ENCODE measurements at regions not wholly inside any gene's neighbourhood (a gene's known extent, or its start where the extent isn't known, plus 50 kb on each side); places are given as distances from the start of the nearest gene placed in this dataset.

DNA sequence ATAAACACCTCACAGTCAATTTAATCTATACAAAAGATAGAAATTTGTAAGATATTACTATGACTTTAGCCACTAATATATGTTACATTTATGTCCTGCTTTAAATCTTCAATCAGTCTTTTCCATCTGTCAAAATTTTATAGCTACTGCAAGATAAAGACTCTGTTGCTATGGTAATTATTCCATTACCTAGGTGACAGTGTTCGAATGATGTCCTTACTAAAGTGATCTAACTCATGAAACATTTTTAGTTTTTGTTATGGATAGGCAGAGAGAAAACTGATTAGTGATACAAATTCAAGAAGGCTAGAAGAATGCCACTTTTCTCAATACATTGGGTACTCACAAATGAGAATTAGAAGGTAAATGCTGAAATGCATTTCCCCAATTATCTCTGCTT is 359.9 kb upstream of the FSHR start:
- DNase-seq (ENCODE audit: low spot score), result no peak

DNA sequence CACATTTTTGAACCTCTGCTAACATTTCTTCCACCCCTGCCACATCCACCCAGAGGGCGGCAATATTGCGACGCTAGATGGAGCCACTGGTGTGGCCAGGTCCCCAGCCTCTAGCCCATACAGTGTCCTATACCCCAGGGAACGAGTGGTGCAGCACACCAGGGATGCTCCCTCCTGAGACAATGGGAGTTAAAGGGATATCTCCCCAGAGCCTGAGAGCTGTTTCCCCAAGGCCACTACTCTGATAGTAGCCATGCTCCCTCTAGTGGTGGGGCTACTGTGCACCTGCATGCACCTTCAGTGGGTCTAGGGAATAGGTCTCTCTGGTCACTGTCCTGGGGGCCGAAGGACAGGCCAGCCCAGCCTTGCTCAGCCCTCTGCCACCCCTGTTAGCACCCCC is 336.4 kb upstream of the FSHR start:
- no peak for DNase-seq (ENCODE audit: low spot score)

DNA sequence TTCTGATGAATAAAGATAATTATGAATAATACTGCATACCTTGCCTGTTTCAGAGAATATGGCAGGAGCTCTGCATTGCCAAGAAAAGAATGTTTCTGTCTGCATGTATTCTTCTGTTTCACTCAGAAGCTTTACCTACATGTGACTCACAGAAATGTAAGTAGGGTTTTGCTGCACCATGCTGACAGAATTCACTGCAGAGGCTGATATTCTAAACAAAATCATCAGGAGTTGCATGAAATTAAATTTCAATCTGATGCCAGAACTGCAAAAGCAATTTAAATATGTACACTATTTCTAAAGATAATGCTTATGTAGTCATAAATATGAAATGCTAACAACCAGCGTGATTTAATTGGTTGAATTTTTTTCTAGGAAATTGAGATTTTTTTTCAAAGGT is 332.8 kb upstream of the FSHR start:
- no peak for DNase-seq (ENCODE audit: low spot score)

DNA sequence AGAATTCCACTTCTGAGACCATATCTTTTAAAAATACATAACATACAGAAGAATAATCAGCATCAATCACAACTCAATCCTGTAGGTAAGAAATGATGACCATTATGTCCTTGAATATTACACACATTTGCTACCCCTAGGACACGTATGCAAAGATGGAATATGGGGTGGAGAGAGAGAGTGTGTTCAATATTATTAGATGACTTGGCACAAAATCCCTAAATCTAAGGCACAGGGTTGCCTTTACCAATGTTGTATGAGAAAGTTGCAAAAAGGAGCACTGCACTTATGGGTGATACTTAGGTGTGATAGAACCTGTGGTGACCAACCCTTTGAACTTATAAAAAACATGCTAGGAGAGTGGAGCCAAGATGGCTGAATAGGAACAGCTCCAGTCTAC is 326.2 kb upstream of the FSHR start:
- no peak for DNase-seq (ENCODE audit: low spot score)

DNA sequence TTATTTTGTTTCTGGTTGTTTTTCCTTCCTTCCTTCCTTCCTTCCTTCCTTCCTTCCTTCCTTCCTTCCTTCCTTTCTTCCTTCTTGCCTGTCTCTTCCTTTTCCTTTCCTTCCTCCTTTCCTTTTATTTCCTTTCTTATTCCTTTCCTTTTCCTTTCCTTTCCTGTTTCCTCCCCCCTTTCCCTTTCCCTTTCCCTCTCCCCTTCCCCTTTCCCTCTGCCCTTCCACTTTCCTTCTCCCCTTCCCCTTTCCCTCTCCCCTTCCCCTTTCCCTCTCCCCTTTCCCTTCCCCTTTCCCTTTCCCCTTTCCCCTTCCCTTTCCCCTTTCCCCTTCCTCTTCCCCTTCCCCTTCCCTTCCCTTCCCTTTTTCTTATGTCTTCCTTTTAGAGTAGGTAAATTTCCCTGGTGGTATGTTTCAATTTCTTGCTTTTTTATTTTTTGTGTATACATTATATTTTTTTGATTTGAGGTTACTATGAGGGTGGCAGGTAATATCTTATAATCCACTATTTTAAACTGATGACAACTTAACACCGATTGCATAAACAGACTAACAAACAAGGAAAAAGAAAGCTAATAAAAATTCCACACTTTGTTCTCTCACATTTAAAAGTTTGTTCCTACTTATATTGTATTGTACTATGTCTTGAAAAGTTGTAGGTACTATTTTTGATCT is 311.0 kb upstream of the FSHR start:
- no peak for DNase-seq (ENCODE audit: low spot score)

DNA sequence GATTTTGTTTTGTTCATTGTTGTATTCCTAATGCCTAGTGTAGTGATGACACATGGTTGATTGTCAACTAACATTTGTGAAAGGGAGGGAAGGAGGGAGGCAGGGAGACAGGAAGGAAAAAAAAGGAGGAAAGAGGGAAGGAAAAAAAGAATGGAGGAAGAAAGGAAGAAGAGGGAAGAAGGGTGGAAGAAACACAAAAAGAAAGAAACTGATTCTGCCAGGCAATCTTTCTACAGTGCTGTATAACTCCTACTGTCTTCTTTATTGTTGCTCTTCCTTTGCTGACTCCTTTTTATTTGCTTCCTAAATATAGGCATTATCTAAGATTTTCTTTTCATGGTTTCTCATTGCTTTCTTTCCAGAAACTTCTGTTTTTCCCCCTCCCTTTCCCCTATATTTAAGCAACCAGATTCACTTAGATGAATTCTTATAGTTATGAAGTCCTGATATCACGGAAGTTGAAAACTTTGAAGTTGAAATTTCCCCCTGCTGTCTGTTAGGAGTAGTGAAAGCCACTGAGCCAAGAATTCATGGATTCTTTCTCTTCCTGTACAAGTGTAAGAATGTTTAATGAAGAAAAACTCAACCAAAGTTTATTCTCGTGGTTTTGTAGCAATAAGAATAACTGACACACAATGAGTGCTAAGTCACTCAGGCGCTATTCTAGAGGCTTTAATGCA is 305.1 kb upstream of the FSHR start:
- no peak for DNase-seq (ENCODE audit: low spot score)

DNA sequence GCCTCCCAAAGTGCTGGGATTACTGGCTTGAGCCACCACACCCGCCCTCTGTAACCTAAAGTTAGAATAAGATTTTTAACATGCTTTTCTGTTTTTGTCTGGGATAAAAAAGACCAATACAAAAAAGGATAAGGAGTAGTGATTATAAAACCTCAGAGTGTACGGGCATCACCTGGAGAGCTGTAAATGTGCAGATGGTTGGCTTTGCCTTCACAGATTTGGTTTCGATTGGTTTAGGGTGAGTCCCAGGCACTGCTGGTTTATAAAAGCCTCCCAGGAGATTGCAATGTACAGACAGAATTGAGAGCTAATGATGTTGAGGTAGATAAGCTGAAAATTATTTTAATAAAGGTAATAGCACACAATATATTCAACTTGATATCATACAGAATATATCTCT is 289.7 kb upstream of the FSHR start:
- DNase-seq (ENCODE audit: low spot score), result no peak

DNA sequence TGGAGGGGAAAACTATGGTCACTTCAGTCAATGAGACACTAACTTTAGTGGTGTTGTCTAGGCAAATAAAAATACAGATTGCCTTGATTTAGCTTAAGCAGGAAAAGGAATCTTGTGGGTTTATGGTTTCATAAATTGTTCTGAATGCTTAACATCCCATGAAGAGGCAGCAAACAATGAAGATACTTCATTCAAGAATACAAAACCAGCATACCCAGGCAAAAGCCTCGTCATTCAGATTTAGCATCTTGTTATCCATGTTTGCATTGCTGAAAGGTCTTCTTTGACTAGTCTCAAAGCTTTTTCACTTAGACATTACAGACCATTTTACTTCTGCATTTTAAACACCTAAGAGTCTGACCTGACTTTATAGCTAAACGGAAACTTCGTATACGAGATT is 272.7 kb upstream of the FSHR start:
- no peak for DNase-seq (ENCODE audit: low spot score)

DNA sequence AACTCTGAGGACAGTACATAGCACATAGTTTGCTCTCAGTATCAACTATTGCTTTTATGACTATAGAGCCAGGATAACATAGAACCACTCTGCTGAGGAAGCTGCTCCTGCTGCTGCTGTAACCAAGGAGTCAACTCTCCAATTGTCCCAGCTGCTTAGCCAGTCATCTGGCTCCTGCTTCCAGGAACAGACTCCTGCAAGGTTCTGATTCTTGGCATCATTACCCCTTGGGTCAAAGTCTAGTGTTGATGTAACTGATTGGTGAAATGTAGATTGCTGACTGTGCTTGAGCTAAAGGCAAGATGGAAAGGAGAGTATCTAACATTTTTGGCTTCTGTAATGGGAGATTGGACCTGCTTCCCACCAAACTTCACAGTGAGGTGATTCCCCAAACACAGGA is 261.9 kb upstream of the FSHR start:
- no peak for DNase-seq (ENCODE audit: low spot score)

DNA sequence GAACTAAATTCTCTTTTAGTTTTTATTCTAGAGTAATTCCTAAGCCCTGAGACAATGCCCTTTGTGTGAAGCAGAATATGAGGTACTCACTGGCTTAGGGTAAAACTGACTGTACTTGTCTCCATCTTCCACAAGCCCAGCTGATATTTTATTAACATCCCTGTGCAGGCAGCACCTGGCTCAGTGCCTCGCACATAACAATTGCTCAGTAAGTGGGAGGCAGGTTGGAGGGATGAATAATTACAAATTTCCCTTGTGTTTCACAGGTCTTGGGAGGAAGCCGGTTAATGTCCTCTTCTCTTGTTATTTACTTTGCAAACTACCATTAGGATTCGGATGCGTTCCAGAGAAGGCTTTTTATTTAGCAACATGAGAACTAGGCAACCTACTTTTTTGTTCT is 249.8 kb upstream of the FSHR start:
- DNase-seq (ENCODE audit: low spot score), result no peak

DNA sequence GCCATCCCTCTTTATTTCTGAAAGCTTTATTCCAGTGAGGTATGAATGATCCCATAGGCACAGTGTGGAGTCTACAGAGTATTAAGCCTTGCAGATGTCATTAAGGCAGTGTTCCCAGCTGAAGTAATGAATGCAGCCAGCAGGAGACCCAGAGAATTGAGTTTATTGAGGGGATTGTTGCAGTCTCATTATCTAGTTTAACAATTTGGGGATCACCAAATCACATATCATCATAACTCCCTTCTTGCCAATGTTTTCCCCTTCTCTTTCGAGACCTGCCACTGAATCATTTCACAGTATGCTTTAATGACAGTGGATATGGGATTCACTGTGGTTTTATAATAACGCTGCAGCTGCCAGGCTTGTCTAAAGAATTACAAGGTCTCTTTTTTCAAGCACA is 249.3 kb upstream of the FSHR start:
- DNase-seq (ENCODE audit: low spot score), result no peak

DNA sequence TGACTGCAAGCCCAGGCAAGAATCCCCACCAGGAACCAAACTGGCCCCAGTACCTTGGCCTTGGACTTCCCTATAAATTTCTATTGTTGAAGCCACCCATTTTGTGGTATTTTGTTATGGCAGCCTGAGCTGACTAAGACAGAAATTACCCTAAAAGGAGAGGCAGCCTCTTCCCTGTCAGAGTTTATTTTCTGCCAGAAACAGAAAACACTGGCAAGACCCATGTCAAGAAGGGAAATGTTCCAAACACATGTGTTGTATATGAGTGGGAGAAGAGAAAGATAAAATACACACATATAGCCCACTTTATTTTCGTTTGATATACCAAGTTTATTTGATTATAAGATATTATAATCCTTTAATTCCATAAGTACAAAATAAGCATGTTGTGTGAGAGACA is 225.1 kb upstream of the FSHR start:
- no peak for DNase-seq (ENCODE audit: low spot score)

DNA sequence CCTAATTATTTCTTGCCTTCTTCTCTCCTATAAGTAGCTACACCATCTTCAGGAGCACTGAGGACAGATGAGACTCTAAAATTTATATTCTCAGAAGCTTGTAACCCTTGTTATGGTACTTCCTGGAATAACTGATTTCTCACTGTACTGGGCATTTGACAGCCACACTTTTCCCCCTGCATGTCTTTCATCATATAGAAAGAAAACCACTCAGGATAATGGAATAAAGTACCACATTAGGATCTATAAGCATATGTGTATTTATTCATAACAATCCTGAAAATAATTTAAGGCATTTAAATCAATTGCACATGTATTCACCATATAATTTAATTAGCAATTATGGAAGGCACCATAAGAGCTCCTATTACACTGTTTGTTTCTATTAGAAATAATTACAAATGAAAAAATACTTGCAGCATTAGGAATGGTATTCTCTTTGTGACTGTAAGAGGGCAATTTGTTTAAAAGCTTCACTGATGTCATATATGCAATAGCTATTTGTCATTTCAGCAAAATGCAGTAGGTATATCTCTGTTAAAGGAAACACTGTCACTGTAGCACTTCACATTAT is 216.9 kb upstream of the FSHR start:
- DNase-seq (ENCODE audit: low spot score), result no peak

DNA sequence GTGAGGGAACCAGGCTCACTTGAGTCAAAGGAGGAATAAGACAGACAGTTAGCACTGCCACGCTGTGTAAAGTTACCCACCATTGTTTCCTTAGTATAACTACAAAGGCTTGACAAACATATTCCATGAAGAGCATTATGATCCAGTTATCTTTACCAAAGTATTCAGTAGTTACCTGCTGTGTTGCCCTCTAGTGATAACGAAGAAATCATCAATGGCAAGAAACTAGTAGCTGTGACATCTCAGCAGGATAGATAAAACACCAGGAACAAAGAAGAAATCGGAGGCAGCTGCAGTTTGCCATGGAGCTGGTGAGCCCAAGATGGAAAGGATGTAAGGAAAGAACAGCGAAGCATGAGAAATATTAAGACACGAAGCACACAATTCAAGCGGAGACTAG is 215.3 kb upstream of the FSHR start:
- no peak for DNase-seq (ENCODE audit: low spot score)

DNA sequence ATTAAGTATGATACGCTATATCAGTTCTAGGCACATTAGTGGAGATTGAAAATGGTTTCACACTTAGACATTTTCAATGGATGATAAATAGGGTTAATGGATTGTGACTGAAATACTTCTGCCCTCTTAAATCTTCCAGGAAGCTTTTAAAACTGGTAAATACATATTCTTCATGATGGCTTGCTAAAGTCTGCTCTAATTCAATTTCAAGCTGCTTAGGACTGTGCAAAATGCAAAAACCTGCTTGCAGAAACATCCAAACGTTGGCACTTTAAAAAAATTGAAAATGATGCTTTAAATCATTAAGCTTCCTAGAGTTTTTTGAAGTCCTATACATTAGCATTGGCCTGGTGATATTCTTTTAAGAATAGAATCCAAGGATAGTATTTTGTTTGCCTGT is 214.8 kb upstream of the FSHR start:
- DNase-seq (ENCODE audit: low spot score), result no peak

DNA sequence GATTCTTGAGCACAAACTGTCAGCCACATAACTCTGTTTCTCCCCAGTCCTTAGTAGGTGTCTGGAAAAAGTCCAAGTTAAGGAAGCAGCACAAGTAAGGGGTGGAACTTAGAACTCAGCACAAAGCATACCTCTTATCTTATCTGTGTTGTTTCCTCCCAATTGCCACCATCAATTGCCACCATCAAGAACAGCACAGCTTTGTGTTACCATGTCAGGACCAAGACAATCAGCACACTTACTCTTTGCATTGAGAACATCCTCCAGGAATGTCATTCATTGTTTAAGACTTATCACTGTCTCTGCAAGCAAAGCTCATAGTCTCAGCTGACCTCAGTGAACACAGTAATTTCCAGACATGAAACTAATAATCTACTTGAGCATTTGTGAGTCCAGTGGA is 212.7 kb upstream of the FSHR start:
- DNase-seq (ENCODE audit: low spot score), result no peak

DNA sequence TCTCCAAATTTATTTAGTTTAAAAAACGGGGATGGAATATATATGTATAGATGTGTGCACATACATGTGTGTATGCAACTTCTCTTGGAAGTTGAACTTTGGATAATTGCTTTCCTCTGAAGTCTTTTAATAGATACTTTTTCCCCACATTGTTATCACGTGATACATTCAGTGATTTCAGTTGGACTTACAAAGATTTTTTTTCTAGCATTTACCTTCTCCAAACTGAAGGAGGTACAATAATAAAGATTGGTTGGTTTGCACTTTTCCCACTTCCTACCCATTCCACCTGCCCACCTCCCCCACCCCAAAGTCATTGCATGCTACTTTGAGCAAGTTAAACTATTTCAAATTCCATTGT is 206.1 kb upstream of the FSHR start:
- no peak for DNase-seq (ENCODE audit: low spot score)

DNA sequence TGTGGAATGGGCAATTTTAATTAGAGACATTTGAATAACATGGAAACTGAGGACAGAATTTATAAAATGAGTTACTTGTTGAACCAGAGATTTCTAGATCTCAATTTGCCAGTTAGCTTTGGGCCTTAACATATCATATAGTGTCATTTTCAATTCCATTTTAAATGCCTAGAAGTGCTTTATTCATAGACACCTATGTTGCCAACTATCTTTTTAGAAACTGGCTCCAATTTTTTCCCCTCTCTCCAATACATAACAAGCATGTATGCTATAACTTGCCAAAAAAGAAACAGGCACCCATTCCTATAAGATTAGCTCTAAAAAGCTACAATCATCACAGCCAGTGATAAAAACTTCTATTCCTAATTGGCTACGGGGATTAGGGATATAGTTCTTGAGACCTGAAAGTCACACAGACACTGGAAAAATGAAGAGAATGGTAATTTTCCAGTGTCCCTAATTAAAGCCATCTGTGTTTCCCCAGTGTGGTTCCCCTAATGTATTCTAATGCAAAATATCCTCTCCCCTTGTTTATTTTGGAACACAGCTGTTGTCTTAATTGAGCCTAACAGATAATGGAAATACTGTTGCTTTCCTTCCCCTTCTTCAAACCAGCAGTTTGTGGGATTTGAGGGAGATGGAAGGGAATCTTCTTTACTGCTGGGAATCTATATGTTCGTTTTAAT is 205.5 kb upstream of the FSHR start:
- DNase-seq (ENCODE audit: low spot score), result no peak

DNA sequence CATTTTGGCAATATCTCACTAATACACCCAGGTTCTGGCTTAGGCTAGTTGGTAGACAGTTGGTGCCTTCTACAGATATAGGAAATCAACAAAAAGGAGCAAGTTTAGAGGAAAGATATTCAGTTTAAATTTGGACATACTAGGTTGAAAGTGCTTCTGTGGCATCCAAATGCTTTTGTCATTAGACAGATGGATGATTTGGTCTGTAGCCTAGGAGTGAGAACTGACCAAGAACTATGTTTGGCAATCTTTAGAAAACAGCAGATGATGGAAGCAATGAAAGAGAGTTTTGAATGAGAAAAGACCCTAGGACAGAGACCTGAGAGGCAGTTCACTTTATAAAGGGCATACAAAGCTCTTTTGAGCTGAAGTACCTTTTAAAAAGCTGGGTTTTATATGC is 201.3 kb upstream of the FSHR start:
- no peak for DNase-seq (ENCODE audit: low spot score)

DNA sequence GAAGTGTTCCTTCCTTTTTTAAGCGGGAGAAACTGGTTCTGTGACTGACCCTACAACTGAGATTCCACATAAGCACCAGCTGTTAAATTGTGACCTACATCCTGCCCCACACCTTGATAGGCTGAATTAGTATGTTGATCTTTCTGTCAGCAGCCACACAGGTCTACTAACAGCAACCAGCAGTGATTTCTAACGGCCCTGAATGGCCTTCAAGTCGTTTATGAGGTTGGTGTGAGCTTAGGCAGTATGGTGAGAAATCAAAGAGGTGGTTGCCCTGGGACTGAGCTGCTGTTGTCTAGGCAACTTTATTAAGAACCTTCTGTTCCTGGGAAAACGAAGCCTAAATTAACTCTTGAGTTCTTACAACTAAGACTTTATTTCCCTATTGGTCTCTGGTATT is 197.2 kb upstream of the FSHR start:
- no peak for DNase-seq (ENCODE audit: low spot score)

DNA sequence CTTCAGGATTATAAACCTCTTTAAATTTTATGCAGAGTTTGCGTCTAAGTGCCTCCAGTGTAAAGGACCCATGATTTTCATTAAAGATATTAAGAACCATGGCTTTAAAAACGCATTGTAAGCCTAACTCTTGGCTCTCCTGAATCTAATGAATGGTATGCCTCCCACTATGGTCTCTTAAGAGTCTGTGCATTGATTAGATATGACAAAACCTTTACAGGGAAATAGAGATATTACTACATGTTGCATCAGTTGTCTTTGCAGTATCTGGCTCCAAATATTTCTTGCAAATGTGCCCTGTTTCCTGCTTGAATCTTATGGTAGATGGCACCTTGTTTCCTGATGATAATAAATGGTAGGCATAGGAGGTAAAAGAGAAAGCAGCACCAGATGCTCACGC is 189.3 kb upstream of the FSHR start:
- no peak for DNase-seq (ENCODE audit: low spot score)

DNA sequence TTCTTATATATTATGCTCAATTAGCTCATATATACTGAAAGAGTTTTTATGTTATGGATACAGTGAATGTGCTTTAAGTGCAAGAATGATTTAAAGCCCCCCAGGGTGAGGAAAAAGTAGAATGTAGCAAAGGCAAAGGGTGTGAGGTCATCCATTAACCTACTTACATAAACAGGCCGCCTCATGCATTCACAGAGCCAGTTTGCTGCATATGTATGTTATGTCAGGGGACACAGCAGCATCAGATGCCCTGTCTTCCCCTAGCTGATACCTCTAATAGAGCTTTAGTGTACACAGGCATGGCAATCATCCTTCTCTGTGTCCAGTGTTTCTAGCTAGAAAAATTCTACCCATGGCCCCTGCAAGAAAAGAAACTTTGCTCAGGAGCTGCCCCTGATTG is 187.8 kb upstream of the FSHR start:
- DNase-seq (ENCODE audit: low spot score), result no peak

DNA sequence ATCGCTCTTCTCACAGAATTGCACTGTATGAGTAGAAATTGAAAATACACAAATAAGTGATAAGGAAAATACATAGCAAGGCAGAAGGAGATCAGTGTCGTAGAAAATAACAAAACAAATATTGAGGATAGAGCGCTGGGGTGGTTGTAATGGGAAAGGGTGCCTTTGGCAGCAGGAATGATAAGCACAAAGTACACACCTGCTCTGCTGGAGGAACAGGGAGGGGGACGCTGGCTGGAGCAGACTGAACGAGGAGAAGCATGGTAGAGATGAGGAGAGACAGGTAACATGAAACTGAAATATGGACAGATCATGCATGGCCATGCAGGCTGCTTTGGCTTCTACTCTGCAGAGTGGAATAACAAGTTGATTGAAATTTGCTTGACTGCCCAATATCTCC is 181.2 kb upstream of the FSHR start:
- DNase-seq (ENCODE audit: low spot score), result no peak

All from mesenteric fat pad (tissue), 1 donor.